Activated naive CD4-positive, alpha-beta T cell treated with anti-CD3 and anti-CD28 coated beads for 36 hours (primary cell): ENCODE measurements at regions not wholly inside any gene's neighbourhood (a gene's known extent, or its start where the extent isn't known, plus 50 kb on each side); places are given as distances from the start of the nearest gene placed in this dataset.

Source experiments
- CTCF ChIA-PET: fragments of 350-600 bp; sonication (Branson Sonifier 250); formaldehyde crosslinking; loops from one replicate; lab custom pipeline; 2021; ENCODE audit warnings: antibody characterized with exemption; lab: Charles Lee
- DNase-seq: peaks from one replicate; pipeline ENCODE4 v3.0.0-alpha.2; 2020
- H3K27ac Mint-ChIP-seq: one replicate; pipeline ENCODE4 v1.8.0; 2021; ENCODE audit warnings: mild to moderate bottlenecking, mixed read lengths
- H3K27me3 Mint-ChIP-seq: one replicate; pipeline ENCODE4 v1.8.0; 2021; ENCODE audit warnings: low read depth, mixed read lengths
- H3K36me3 Mint-ChIP-seq: one replicate; pipeline ENCODE4 v1.8.0; 2021; ENCODE audit warnings: low read depth, mixed read lengths
- H3K4me1 Mint-ChIP-seq: one replicate; pipeline ENCODE4 v1.8.0; 2021; ENCODE audit warnings: low read depth, mixed read lengths
- H3K4me3 Mint-ChIP-seq: one replicate; pipeline ENCODE4 v1.8.0; 2021; ENCODE audit warnings: mild to moderate bottlenecking, moderate library complexity, mixed read lengths
- H3K9me3 Mint-ChIP-seq: one replicate; pipeline ENCODE4 v1.8.0; 2021; ENCODE audit warnings: mixed read lengths
- intact Hi-C: fragments of 100-400 bp; cut with micrococcal nuclease; formaldehyde crosslinking; loops from one replicate; pipeline ENCODE4 v1.15.1; 2023

GRCh38 chr12:16136219-16136988 lies 141.1 kb downstream of the SLC15A5 start:
- Mint-ChIP-seq H3K9me3 (peaks cover 23% of the 10 kb centered on the region), H3K4me3 (no peak overlapping the region), H3K27me3 (peaks cover 2% of the 10 kb centered on the region), H3K36me3 (no peaks in the 10 kb centered on the region), H3K27ac (no peak overlapping the region), H3K4me1 (no peaks in the 10 kb centered on the region)
- CTCF ChIA-PET, result no interaction called here
- intact Hi-C loops, result no loop called here
- DNase-seq, result no peak

DNA sequence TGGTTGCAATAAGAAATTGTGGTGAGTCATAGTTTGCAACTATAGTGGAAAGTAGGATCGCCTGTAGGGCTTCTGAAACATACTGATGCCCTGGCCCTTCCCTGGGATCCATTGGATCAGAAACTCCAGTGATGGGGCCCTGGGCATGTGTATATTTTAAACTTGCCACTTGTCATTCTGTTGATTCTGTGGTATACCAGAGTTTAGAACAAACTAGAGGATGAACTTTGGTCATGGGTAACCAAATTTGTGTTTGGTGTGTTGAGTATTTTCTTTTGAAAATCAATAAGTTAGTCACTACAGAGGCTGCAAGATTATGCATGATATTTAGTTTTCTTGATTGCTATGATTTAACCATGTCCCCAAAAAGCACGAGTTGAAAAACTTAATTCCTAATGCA lies 142.2 kb downstream of the SLC15A5 start:
- intact Hi-C loops, result no loop called here
- Mint-ChIP-seq H3K9me3 (peaks cover 23% of the 10 kb centered on the region), H3K36me3 (no peaks in the 10 kb centered on the region), H3K27ac (no peak overlapping the region), H3K4me1 (no peaks in the 10 kb centered on the region), H3K27me3 (peaks cover 2% of the 10 kb centered on the region), H3K4me3 (no peak overlapping the region)
- CTCF ChIA-PET, result no interaction called here
- DNase-seq, result no peak

- Mint-ChIP-seq H3K4me1 (no peaks in the 10 kb centered on the region), H3K36me3 (no peaks in the 10 kb centered on the region), H3K4me3 (no peak overlapping the region), H3K9me3 (peaks cover 25% of the 10 kb centered on the region), H3K27me3 (no peaks in the 10 kb centered on the region), H3K27ac (no peak overlapping the region)
- no peak for DNase-seq
- intact Hi-C loops, result no loop called here
- CTCF ChIA-PET, result no interaction called here
Measured at GRCh38 chr12:16130343-16130742, 147.1 kb downstream of the SLC15A5 start.

GRCh38 chr12:16121953-16122352 lies 155.5 kb downstream of the SLC15A5 start:
- intact Hi-C loops, result no loop called here
- CTCF ChIA-PET, result no interaction called here
- Mint-ChIP-seq H3K27ac (no peak overlapping the region), H3K4me1 (no peaks in the 10 kb centered on the region), H3K4me3 (no peak overlapping the region), H3K36me3 (no peaks in the 10 kb centered on the region), H3K27me3 (peaks cover 3% of the 10 kb centered on the region), H3K9me3 (no peaks in the 10 kb centered on the region)
- DNase-seq, result no peak

DNA sequence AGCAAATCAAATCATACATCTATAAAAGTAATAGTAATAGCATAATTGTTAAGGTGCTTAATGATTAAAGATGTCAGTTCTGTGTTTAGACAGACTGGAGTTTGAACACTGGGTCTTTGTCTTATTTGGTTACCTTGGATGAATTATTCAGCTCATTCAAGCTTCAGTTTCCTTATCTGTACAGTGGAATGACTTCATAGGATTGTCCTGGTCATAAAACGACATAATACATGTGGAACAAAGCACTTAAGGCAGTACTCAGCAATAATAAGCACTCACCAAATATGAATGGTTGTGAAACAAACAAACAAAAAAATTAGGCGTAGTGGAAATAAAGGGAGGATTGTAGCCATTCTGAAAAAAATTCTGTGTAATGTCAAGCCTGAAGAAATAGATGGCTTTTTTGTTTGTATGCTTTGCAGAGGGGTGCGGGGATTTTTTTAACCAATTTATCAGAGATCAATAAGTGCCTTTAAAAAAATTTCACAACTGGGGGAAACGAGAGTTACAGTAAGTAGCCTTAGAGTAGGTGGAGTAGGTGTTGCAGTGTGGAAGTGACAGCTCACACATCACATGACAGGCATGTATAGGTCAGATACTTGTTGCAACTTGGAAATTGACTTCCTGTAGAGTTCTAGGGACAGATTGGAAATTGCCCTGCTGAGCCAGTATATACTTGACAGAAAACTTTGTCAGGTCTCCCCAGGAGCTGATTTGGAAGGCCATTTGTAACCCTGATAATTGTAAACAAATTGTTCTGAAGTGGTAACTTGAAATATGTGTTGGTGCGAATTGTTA lies 157.7 kb downstream of the SLC15A5 start:
- CTCF ChIA-PET, result no interaction called here
- DNase-seq, result no peak
- Mint-ChIP-seq H3K4me3 (no peak overlapping the region), H3K27ac (no peak overlapping the region), H3K9me3 (no peaks in the 10 kb centered on the region), H3K27me3 (peaks cover 3% of the 10 kb centered on the region), H3K4me1 (no peaks in the 10 kb centered on the region), H3K36me3 (no peaks in the 10 kb centered on the region)
- intact Hi-C loops, result no loop called here

DNA sequence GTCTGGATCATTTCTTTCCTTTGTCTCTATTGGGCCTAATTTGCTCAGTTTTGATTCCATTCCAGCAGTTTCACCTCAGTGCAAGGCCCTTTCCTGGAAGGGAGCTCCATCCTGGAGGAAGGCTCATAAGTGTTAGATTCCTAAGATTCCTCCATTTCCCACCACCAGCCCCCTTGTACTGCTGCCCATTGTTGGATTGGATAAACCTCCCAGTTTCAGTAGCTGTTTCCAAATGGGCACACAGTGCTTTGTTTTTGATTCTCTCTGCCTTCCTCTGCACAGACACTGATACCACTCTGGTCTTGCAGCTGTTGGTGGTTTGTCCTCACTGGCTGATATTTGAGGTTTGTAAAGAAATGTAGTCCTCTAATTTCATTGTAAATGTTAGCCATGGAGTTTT lies 158.9 kb downstream of the SLC15A5 start:
- Mint-ChIP-seq H3K4me1 (no peaks in the 10 kb centered on the region), H3K27me3 (peaks cover 3% of the 10 kb centered on the region), H3K9me3 (no peaks in the 10 kb centered on the region), H3K4me3 (no peak overlapping the region), H3K27ac (no peak overlapping the region), H3K36me3 (no peaks in the 10 kb centered on the region)
- no peak for DNase-seq
- intact Hi-C loops, result no loop called here
- CTCF ChIA-PET, result no interaction called here

DNA sequence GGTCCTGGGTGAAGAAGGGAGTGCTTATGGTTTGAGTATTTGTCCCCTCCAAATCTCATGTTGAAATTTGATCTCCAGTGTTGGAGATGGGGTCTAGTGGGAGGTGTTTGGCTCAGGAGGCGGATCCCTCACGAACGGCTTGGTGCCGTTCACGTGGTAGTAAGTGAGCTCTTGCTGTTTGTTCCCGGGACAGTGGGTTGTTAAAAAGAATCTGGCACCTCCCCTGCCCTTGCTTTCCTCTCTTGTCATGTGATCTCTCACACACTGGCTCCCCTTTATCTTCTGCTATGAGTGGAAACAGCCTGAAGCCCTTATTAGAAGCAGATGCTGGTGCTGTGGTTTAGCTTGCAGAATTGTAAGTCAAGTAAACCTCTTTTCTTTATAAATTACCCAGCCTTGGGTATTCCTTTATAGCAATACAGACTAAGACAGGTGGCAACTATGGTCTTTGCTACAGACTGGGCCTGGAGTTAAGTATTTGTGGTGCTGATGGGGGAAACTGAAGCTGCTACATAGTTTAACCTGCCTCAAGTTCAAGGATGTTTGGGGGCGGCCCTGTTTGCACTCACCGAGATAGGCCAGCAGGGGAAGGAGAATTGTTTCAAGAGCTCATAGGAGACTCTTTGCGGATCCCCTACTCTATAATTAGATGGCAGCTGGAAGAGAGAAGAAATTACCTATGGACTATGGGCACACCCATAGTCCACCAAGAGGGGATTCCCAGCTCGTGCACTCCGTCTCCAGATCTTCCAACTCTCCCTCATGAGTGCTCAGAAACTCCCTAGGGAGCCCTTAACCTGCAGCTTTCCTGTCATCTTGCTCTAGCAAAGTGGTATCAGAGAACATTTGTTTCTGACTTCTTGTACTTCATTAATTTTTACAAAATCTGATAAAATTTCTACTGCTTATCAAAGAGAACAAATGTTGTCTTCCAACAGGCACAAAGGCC lies 164.6 kb downstream of the SLC15A5 start:
- CTCF ChIA-PET, result no interaction called here
- Mint-ChIP-seq H3K36me3 (no peaks in the 10 kb centered on the region), H3K9me3 (no peaks in the 10 kb centered on the region), H3K27ac (no peak overlapping the region), H3K4me3 (no peak overlapping the region), H3K4me1 (no peaks in the 10 kb centered on the region), H3K27me3 (no peaks in the 10 kb centered on the region)
- DNase-seq, result no peak
- intact Hi-C loops, result no loop called here

DNA sequence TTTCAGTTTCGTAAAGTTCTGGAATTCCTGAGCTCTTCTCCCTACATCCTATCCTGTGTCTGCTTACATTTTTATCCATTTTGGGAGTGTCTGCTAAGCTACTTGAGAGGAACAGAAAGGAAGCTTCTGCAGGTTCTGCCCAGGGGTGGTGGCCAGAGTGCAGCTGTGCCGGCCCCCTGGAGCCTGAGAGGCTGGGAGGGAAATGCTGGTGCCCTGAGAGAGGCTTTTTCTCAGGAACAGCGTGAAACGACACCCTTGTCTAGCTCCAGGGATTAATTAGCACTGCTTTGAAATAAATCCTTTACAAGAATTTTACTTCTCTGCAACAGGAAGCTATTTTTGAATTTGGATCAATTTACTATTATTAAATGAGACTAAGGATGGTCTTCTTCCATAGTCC lies 165.4 kb downstream of the SLC15A5 start:
- no peaks in the 10 kb centered on the region for H3K27me3 Mint-ChIP-seq
- no peaks in the 10 kb centered on the region for H3K9me3 Mint-ChIP-seq
- intact Hi-C loops, result no loop called here
- no peaks in the 10 kb centered on the region for H3K36me3 Mint-ChIP-seq
- H3K4me1 Mint-ChIP-seq, result no peaks in the 10 kb centered on the region
- DNase-seq, result no peak
- CTCF ChIA-PET, result no interaction called here
- H3K4me3 Mint-ChIP-seq, result no peak overlapping the region
- no peak overlapping the region for H3K27ac Mint-ChIP-seq

GRCh38 chr12:16110596-16110995 lies 166.9 kb downstream of the SLC15A5 start:
- H3K27ac Mint-ChIP-seq, result no peak overlapping the region
- no peaks in the 10 kb centered on the region for H3K4me1 Mint-ChIP-seq
- intact Hi-C loops, result no loop called here
- CTCF ChIA-PET, result no interaction called here
- DNase-seq, result no peak
- peaks cover 5% of the 10 kb centered on the region for H3K9me3 Mint-ChIP-seq
- H3K27me3 Mint-ChIP-seq, result no peaks in the 10 kb centered on the region
- no peak overlapping the region for H3K4me3 Mint-ChIP-seq
- no peaks in the 10 kb centered on the region for H3K36me3 Mint-ChIP-seq

GRCh38 chr12:16103851-16104250 lies 173.6 kb downstream of the SLC15A5 start:
- no peak overlapping the region for H3K4me3 Mint-ChIP-seq
- H3K4me1 Mint-ChIP-seq, result no peaks in the 10 kb centered on the region
- no peaks in the 10 kb centered on the region for H3K36me3 Mint-ChIP-seq
- no peak overlapping the region for H3K27ac Mint-ChIP-seq
- no peaks in the 10 kb centered on the region for H3K27me3 Mint-ChIP-seq
- no peak for DNase-seq
- intact Hi-C loops, result no loop called here
- CTCF ChIA-PET, result no interaction called here
- H3K9me3 Mint-ChIP-seq, result peaks cover 16% of the 10 kb centered on the region

DNA sequence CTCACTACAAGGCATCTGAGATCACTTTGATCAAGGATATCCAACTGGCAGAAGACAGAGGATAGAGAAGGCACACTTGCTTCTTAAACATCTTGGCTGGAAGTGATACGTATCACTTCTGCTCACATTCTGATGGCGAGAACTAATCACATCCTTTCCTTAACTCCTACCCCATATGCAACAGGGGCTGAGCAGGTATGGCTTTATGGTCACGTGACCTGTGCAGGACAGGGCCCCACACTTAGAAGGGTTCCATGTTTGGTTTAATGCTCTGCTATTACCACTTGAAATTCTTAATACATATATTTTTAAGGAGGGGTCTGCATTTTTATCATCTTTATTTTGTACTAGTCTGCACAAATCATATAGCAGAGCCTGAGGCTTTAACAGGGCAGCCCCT lies 177.3 kb downstream of the SLC15A5 start:
- Mint-ChIP-seq H3K27ac (no peak overlapping the region), H3K36me3 (no peaks in the 10 kb centered on the region)
- CTCF ChIA-PET, result no interaction called here

DNA sequence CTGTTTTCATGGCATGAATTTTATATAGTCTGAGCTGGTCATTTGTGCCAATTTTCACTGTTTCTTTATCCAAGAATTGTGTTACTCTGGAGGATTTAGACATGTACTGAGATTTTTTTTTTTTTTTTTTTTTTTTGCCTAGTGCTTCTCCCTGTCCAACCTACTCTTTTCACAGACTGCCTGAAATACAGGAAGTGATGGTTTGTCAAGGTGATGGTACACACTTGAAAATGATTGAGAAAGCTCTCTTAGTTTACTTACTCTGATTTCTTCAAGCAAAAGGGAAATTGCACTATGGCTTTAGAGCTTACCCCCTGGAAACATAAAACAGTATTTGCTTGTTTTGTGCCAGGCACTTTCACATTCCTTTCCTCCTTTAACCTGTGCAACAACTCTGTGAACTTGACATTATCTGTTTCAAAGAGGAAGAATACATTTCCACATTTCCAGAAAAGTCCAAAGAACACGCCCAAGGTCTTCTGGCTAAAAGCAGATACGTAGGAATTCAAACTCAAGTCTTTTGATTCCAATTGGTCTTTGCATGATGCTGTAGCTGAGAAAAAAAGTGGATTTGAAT lies 181.1 kb downstream of the SLC15A5 start:
- Mint-ChIP-seq H3K27me3 (no peaks in the 10 kb centered on the region), H3K4me1 (no peaks in the 10 kb centered on the region), H3K27ac (no peak overlapping the region), H3K36me3 (no peaks in the 10 kb centered on the region), H3K9me3 (no peaks in the 10 kb centered on the region), H3K4me3 (no peak overlapping the region)
- intact Hi-C loops, result no loop called here
- CTCF ChIA-PET, result interaction anchor here (0.6 kb wide), 1 partner anchor 18 kb away, joined by 4 read pairs; no protein-coding TSS in a partner anchor
- DNase-seq, result no peak

More for the DNA sequence above, 177.3 kb downstream of the SLC15A5 start:
- no peak for DNase-seq
- Mint-ChIP-seq H3K4me1 (no peaks in the 10 kb centered on the region), H3K9me3 (peaks cover 11% of the 10 kb centered on the region), H3K4me3 (no peak overlapping the region), H3K27me3 (no peaks in the 10 kb centered on the region)
- intact Hi-C loops, result no loop called here
